Stomach (tissue), 4 donors: ENCODE measurements at regions not wholly inside any gene's neighbourhood (a gene's known extent, or its start where the extent isn't known, plus 50 kb on each side); places are given as distances from the start of the nearest gene placed in this dataset.

Experiments used
- POLR2A ChIP-seq, 4 donors: fragments of 450-650 bp; IDR thresholded peaks; one replicate each; pipeline ENCODE4 v1.6.1; 2016; ENCODE audit warnings: antibody characterized with exemption in 4 of 4, control low read depth in 2 of 4, mild to moderate bottlenecking in 1 of 4, moderate library complexity in 1 of 4
- TF ChIP-seq, protein P1 (sequence below), 7 experiments: fragments of 450-650 bp in 4 of 7; fragments of 200-600 bp in 3 of 7; sonication (generic) in 3 of 7; IDR thresholded peaks; one replicate each; pipeline ENCODE4 v1.5.1; 2016 to 2019; ENCODE audit warnings: antibody characterized with exemption in 7 of 7, control low read depth in 2 of 7, mild to moderate bottlenecking in 1 of 7

DNA sequence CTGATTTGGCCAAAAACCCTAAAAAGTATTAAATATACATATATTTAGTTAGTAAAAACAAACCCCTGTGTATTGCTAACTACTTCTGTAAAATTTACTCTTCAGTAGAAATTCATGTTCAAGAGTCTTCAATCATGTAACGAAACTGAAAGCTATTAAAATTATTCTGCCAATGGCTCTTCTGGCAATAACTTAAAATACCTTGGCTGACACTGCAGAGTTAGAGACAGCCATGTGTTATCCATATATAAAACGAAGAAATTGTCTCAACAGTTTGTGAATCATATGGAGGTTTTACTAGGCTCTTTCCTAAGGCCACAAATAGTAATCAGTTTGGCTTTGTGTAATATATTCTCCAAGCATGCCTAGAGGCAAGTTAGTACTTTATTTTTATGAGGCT lies 357.2 kb downstream of the COL11A1 start:
- TF ChIP-seq, protein P1, sequence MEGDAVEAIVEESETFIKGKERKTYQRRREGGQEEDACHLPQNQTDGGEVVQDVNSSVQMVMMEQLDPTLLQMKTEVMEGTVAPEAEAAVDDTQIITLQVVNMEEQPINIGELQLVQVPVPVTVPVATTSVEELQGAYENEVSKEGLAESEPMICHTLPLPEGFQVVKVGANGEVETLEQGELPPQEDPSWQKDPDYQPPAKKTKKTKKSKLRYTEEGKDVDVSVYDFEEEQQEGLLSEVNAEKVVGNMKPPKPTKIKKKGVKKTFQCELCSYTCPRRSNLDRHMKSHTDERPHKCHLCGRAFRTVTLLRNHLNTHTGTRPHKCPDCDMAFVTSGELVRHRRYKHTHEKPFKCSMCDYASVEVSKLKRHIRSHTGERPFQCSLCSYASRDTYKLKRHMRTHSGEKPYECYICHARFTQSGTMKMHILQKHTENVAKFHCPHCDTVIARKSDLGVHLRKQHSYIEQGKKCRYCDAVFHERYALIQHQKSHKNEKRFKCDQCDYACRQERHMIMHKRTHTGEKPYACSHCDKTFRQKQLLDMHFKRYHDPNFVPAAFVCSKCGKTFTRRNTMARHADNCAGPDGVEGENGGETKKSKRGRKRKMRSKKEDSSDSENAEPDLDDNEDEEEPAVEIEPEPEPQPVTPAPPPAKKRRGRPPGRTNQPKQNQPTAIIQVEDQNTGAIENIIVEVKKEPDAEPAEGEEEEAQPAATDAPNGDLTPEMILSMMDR (IDR thresholded peaks at IDR 0.05), result no peak
- no peak for TF ChIP-seq POLR2A (IDR thresholded peaks at IDR 0.05)
